ENCODE measurements at regions not wholly inside any gene's neighbourhood (a gene's known extent, or its start where the extent isn't known, plus 50 kb on each side); places are given as distances from the start of the nearest gene placed in this dataset.

GRCh38 chr3:72529081-72529480 is 319.2 kb downstream of the SHQ1 start:
- TF ChIP-seq, protein P1, sequence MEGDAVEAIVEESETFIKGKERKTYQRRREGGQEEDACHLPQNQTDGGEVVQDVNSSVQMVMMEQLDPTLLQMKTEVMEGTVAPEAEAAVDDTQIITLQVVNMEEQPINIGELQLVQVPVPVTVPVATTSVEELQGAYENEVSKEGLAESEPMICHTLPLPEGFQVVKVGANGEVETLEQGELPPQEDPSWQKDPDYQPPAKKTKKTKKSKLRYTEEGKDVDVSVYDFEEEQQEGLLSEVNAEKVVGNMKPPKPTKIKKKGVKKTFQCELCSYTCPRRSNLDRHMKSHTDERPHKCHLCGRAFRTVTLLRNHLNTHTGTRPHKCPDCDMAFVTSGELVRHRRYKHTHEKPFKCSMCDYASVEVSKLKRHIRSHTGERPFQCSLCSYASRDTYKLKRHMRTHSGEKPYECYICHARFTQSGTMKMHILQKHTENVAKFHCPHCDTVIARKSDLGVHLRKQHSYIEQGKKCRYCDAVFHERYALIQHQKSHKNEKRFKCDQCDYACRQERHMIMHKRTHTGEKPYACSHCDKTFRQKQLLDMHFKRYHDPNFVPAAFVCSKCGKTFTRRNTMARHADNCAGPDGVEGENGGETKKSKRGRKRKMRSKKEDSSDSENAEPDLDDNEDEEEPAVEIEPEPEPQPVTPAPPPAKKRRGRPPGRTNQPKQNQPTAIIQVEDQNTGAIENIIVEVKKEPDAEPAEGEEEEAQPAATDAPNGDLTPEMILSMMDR (conservative IDR thresholded peaks at IDR 0.05; ENCODE audit: low read depth in 2 of 2) = no peak
- TF ChIP-seq POLR2AphosphoS5 (IDR thresholded peaks at IDR 0.05; ENCODE audit: low read depth) (no peak), EZH2 (IDR thresholded peaks at IDR 0.05; ENCODE audit: low read depth, unreplicated experiment) (no peak), EZH2phosphoT487 (IDR thresholded peaks at IDR 0.05; ENCODE audit: unreplicated experiment) (no peak), JUNB (IDR thresholded peaks at IDR 0.05; ENCODE audit: unreplicated experiment) (no peak), ZNF331 (CRISPR knock-in tag; IDR thresholded peaks at IDR 0.05; ENCODE audit: low read depth) (no peak), ZNF114 (CRISPR knock-in tag; IDR thresholded peaks at IDR 0.05) (no peak), CREB1 (CRISPR knock-in tag; IDR thresholded peaks at IDR 0.05; ENCODE audit: low read depth) (no peak), STAT1 (IDR thresholded peaks at IDR 0.05; ENCODE audit: unreplicated experiment) (no peak)
- TF ChIP-seq, protein P2, sequence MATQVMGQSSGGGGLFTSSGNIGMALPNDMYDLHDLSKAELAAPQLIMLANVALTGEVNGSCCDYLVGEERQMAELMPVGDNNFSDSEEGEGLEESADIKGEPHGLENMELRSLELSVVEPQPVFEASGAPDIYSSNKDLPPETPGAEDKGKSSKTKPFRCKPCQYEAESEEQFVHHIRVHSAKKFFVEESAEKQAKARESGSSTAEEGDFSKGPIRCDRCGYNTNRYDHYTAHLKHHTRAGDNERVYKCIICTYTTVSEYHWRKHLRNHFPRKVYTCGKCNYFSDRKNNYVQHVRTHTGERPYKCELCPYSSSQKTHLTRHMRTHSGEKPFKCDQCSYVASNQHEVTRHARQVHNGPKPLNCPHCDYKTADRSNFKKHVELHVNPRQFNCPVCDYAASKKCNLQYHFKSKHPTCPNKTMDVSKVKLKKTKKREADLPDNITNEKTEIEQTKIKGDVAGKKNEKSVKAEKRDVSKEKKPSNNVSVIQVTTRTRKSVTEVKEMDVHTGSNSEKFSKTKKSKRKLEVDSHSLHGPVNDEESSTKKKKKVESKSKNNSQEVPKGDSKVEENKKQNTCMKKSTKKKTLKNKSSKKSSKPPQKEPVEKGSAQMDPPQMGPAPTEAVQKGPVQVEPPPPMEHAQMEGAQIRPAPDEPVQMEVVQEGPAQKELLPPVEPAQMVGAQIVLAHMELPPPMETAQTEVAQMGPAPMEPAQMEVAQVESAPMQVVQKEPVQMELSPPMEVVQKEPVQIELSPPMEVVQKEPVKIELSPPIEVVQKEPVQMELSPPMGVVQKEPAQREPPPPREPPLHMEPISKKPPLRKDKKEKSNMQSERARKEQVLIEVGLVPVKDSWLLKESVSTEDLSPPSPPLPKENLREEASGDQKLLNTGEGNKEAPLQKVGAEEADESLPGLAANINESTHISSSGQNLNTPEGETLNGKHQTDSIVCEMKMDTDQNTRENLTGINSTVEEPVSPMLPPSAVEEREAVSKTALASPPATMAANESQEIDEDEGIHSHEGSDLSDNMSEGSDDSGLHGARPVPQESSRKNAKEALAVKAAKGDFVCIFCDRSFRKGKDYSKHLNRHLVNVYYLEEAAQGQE (IDR thresholded peaks at IDR 0.05; ENCODE audit: unreplicated experiment) = no peak
